NAMALWA (cell line): ENCODE measurements at regions not wholly inside any gene's neighbourhood (a gene's known extent, or its start where the extent isn't known, plus 50 kb on each side); places are given as distances from the start of the nearest gene placed in this dataset.

ENCODE experiments used
- DNase-seq: peaks from one replicate; pipeline ENCODE4 v3.0.0-alpha.2; 2015; ENCODE audit warnings: low spot score

DNA sequence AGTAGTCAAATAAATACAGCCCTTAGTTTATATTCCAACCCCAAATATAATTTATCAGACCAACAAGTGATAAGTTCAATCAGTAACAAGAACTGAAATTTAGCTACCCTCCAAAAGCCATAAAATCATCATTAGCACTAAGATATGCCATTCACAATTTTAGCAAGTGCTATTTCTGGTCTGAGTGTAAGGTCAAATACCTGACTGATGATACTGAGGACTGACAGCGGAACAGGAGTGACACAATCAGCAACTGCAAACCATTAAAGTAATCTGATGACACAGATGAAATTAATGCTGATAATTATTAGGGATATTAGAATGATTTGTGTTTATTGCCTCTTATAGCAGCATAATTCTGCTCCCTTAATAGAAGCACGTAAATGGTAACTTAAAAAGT lies 152.7 kb upstream of the SPHKAP start:
- no peak for DNase-seq

DNA sequence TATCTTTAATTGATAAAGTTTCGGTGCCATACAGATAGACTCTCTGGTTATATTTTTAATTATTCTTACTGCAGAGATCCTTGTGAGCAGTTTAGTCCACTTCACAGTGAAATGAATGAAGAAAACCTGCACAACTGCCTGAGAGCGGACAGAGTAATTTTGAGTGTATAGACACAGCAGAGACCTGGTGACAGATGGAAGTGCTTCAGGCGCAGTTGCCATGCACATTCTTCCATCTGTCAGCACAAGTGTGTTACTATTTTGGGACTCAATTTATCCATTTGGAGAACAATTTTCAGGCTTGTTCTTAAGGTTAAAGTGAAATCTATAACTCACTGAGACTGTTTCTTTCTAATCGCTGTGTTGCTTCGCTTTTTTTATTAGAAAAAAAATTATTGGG lies 147.8 kb upstream of the SPHKAP start:
- DNase-seq, result no peak

DNA sequence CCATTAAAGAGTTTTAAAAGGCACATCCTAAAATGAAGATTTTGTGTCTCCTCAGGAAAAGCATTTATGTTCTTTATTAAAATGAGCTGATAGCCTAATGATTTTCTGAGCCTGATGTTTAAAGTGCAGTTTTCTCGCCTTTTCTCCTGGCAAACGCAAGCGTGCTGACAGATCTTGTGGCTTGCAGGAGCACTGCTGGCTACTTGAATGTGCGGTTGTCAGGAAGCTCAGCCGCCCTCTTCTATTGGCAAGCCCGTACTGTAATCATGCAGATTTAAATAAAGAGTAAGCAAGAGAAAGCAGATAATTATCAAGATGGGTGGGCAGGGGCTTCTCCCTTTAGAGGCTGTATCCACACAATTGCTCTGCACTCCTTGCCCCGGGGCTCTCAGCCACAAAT lies 139.5 kb upstream of the SPHKAP start:
- DNase-seq, result no peak

DNA sequence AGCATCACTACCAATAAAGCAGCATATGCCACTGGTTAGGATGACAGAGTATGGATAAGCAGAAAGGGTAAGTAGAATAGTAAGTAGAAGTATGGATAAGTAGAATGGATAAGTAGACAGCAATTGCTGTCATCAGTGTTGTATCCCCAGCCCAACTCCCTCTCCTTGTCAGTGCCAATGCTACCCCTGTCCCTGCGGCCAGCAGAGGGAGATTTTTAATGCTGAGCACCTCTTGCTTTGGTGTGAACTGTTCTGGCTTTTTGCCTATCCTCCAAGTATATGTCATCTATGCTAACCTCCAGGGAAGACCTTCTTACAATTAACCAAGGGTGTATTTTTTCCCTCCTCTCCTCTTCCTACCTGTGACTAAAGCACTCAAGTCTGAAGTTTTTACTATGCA lies 136.7 kb upstream of the SPHKAP start:
- peak; percentile 35 for DNase-seq

DNA sequence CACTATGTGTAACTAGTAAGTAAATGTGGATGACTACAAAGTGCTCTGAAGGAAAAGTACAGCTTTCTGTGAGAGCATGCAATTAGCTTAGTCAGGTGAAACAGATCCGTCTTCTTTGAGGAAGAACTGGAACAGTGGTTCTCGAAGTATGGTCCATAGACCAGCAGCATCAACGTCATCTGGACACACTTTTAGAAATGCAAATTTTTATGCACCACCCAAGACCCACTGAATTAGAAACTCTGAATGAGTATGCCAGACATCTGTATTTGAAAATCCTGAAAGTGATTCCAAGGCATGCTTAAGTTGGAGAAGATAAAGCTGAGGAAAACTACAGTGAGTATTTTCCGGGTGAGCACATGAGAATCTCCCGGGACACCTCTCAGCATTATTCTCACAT lies 130.7 kb upstream of the SPHKAP start:
- no peak for DNase-seq

DNA sequence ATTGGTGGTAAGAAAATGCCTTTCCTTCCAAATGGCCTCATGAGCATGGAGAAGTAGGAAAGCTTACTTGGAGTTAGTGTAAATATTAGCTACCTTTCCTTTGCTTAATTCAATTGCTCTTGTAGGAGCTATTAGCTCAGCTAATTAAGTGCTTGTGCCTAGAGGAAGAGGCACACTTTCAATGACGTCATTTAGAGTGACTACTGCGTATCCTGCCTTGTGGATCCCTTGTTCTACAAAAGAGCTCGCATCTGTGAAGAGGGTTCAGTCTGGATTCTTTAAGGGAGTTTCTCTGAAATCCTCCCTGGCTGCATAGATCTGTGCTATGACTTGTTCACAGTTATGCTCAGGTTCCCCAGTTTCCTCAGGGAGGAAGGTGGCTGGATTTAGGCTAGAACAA lies 122.5 kb upstream of the SPHKAP start:
- DNase-seq, result no peak

DNA sequence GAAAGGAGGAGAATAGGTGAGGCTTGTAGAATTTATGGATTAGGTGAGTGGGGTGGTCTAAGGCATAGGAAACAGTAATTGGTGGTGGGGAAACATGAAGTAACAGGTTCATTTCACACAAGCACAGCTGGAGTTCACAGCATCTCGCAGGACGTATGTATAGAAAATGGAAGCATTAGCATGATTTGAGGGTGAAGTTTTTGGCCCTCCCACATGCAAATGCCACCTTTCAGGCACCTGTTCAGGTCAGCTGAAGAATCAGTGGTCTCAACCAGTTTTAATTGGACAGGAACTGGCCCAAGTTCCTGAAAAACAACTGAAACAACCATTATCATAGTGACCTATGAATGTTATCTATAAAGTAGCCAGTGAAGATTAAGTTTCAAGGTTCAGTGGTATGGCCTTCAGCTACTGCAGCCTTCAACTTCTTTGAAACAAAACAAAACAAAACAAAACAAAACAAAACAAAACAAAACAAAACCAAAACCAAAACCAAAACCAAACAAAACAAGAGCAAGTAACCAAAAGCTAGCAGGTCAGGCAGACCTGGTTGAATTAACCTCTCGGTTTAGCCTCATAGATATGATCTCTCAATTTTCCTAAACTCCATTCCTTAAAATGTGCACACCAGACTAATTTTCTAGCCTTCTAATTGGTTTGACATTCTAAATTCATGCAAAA lies 102.1 kb upstream of the SPHKAP start:
- DNase-seq, result no peak

DNA sequence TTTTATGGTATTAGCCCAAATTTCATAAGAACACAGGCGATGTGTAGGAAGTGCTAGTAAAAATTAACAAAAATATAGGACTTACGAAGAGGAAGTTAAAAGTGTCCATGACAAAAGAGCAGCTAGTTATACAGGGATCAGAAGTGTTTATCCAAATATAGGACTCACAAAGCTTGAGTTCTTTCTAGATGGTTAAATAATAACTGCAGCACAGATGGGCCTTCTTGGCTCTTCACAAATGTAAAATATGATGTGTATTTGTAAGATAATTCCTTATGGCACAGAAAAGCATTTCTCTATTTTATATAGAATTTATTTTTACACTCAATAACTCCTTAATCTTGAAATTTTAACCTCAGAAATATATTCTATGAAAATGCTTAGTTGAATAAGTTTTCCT lies 100.9 kb upstream of the SPHKAP start:
- DNase-seq, result no peak

DNA sequence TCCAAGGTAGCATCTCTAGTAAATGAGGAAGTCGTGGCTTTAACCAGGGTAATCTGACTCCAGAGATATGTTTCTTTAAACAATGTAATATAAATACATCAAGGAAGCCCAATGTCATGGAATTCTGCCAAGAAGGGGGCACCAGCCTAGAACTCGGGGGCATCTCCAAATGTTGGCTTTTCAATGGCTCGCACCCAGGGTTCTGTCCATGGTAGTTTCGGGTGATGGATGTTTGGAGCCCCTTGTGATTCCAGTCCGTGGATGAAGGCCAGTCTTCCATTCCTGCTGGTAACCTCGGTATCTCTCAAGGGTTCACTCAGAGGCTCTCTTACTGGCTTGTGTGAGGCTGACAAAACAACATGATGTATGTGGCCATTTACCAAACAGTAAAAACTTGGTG lies 91.7 kb upstream of the SPHKAP start:
- DNase-seq, result no peak

DNA sequence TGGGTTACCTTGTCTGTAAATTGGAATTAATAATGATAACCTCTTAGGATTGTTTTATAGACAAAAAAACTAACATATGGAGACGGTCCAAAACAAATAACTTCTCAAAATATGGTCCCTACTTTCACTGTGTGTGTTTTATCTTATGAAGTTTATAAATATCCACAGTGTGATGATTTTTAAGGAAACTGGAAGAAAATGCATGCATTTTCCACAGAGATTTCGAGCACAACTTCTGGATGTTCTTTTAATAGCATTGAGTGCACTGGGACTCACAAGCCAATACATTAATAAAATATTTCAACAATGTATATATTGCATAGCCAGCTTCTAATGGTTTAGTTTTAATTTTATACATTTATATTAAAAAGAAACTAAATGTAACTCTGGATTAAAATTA lies 87.9 kb upstream of the SPHKAP start:
- no peak for DNase-seq

DNA sequence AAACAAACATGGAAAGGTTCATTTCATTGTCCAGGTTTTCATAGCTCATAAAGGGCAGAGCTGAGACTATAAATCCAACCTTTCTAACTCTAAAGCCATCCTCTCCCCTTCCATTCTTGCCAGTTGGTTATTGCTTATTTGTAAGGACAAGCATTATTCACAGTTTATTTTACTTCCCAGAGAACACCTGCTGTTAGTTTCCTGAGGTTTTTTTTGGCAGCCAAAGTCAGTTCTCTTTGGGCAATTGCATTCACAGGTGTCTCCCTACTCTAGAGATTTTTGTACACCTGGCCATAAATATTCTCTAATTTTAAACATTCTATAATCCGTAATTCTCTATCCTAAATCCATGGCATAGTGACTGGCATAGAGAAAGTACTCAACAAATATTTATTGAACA lies 87.3 kb upstream of the SPHKAP start:
- DNase-seq, result no peak

DNA sequence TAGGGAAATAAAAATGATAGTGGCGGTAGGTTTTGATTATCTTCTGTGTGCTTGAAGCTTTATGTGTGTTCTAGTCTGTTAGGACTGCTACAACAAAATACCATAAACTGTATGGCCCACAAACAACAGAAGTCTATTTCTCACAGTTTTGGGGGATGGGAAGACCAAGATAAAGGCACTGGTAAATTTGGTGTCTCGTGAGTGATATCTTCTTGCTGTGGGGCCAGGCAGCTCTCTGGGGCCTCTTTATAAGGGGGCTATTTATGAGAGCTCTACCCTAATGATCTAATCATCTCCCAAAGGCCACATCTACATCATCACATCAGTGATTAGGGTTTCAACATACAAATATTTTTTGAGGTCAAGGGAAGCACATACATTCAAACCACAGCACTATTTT lies 86.8 kb upstream of the SPHKAP start:
- no peak for DNase-seq

DNA sequence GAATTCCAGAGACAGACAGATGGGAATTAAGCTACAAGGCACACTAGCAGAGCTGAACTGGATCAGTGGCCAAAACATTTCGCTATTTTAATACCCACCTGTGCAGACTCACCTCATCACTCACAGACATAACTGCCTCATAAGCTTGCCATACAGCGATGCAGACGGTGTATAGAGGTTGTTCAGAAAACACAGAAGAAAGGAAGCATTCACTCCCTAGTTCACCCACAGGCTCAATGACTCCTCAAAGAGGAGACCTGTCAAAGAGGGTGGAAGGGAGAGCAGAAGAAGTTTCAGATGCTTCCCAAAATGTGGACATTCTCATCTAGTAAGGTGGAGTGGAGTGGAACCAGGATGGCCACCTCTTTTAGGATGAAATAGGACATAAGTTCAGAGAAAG lies 81.7 kb upstream of the SPHKAP start:
- no peak for DNase-seq

DNA sequence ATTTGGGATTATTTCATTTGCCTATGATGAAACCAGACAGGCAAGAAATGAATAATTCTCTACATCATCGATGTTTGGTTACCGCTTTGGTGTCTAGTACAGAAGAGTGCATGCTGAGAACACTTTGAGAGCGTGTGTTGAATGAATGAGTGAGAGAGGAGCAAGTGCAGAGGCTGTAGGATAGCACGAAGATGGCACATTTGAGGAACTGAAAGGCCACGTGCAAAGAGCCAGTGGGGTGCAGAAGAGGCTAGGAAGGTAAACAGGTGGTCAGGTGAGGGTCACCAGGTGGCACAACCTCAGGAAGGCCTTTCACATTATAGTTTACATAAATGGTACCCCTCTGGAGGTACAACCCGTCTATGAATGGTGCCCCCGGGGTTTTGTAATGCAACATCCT lies 80.1 kb upstream of the SPHKAP start:
- DNase-seq, result no peak

DNA sequence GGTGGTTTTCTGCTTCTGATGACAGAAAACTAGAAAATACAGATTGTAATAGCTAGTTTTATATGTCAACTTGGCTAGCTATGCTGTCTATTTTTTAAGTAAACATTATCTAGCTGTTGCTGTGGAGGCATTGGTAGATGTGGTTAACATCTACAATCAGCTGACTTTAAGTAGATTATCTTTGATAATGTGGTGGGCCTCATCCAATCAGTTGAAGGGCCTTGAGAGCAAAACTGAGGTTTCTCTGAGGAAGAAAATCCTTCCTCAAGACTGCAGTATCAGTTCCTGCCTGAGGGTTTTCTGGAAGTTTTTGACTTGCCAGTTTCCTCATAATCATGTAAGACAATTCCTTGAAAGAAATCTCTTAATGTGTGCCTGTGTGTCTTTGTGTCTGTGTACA lies 75.9 kb upstream of the SPHKAP start:
- no peak for DNase-seq

DNA sequence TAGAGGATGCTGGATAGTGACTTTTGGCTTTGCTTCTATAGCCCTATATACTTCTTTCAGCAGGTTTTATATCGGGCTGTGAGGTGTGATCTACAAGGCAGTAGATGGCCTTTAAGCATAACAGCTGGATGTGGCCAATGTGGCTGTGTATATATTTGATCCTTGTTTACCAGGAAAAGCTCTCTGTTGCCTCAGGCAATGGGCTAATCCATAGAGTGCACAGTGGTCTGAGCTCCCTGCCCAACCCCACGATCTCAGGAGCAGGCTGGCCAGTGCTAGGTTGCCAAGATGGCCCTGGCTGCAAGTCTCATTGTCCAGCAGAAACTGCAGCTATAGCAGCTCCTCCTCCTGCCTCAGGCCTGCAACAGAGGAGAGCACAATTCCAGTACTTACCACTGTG lies 72.3 kb upstream of the SPHKAP start:
- DNase-seq, result no peak

DNA sequence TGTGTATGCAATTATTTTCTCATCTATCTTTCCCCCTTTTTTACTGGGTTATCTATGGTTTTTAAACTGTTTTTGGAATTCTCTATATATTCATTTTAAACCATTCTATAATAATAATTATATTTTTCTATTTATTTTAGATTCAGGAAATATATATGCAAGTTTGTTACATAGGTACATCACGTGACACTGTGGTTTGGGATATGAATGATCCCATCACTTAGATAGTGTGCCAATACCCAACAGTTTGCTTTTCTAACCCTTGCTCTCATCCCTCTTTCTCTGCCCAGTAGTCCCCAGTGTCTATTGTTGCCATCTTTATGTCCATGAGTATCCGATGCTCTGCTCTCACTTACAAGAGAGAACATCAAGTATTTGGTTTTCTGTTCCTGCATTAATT lies 65.8 kb upstream of the SPHKAP start:
- DNase-seq, result no peak

DNA sequence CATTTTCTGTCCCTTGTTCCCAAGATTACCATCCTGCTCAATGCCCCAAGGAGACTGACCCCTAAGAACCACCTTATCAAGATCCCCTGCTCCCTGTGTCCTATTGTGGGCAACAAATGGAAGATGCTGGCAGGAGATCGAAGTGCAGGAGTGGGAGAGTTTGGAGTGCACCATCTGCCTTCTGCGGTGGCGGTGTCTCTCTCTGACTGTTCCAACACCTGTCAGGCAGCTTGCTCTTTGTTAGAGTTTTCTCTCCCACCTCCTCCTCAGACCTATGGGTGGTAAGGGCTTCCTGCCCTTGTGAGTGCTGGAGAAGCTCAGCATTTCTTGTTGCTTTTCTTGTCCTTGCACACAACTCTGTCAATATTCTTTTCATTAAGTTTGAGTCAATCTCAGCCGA lies 64.1 kb upstream of the SPHKAP start:
- DNase-seq, result no peak

DNA sequence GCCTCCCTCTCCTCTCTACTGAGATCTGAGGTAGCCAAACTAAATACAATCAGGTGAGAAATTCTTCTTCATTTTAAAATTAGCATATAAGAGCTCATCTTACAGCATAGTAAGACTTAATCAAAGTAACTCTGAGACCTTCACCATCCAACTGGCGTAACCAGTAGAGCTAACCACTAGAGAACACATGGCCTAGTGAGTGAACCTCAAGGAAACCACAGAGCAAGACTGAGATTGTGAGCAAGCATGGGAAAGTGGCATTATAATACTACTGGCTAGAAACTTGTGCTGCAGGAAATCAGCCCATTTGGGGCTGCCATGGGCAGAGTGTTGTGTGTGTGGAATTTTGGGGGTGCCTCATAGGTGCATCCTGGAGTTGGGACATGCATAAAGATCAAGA lies 61.1 kb upstream of the SPHKAP start:
- no peak for DNase-seq

DNA sequence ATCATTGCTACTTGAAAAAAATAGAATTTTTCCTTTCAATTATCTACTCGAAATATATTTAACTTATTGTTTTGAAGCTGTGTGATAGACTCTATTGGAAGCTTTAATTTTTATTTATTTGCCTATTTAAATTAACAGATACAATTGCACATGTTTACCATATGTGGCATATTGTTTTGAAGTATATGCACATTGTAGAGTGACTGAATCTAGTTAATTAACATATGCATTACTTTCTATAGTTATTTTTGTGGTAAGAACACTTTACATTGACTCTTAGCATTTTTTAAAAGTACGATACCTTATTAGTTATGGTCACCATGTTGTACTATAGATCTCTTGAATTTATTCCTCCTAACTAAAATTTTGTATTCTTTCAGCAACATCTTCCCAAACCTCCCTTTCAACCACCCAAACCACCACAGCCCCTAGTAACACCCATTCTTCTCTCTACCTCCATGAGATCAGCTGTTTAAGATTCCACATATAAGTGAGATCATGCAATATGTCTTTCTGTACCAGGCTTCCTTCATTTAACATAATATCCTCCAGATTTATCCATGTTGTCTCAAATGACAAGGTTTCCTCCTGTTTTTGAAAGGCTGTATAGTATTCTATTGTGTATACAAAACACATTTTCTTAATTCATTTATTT lies 58.5 kb upstream of the SPHKAP start:
- no peak for DNase-seq

DNA sequence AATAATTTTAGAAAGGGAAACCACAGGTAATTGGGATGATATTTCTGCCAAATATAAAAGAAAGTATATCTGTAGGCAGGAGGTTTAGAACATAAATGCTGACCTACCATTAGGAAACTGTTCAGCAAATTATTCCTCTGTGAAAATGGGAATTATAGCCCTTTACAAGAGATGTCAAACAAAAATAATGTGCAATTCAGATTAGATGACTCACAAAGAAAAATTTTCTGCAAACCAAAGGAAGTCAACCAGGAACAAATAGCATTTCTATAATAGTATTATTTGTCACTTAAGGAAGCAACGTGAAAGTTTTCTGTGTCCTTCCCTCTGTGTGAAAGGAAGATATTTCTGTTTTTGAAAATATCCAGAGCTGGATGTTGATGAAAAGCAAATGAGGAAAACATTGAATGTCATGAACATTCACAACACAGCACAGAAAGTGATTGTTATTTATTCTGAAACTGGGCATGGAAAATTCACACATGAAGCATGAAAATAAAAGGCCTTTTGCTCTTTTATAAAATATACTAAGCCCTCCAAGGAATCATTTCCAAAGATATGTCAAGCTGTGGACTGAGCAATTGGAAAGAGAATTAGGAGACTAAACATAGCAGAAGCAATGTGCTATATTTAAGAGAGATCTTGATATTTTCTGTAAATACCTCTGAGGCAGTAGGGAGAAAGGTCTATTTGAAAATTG lies 57.9 kb upstream of the SPHKAP start:
- no peak for DNase-seq
